Fibroblast of peridontal ligament (primary cell): ENCODE measurements at regions not wholly inside any gene's neighbourhood (a gene's known extent, or its start where the extent isn't known, plus 50 kb on each side); places are given as distances from the start of the nearest gene placed in this dataset.
"Not testable (repeated sequence)": the region's sequence is repeated elsewhere in the genome, so short reads cannot be mapped to it uniquely, and the experiment has no call there.

Experiments used
- DNase-seq: peaks from one replicate; pipeline ENCODE4 v3.0.0-alpha.2; 2010; ENCODE audit errors: extremely low read depth

GRCh38 chr1:221025956-221026355, 146.7 kb downstream of the HLX start:
- DNase-seq, result no peak

- DNase-seq, result no peak
Observed at GRCh38 chr1:221029981-221030649, 150.9 kb downstream of the HLX start.

- DNase-seq, result no peak
Observed at GRCh38 chr1:221030990-221031389, 151.7 kb downstream of the HLX start.

- no peak for DNase-seq
Observed at GRCh38 chr1:221031458-221032203, 152.4 kb downstream of the HLX start.

GRCh38 chr1:221032204-221032585, 153.0 kb downstream of the HLX start:
- no peak for DNase-seq

GRCh38 chr1:221032637-221033280, 153.5 kb downstream of the HLX start:
- DNase-seq, result no peak

- peak; percentile 34 for DNase-seq
Observed at GRCh38 chr1:221035662-221036153, 156.5 kb downstream of the HLX start.

- peak; percentile 8 for DNase-seq
Observed at GRCh38 chr1:221039616-221040015, 160.4 kb downstream of the HLX start.

- DNase-seq, result no peak
Observed at GRCh38 chr1:221040101-221040500, 160.9 kb downstream of the HLX start.

GRCh38 chr1:221040691-221041285, 161.5 kb downstream of the HLX start:
- DNase-seq, result no peak

- no peak for DNase-seq
Observed at GRCh38 chr1:221044538-221044937, 165.3 kb downstream of the HLX start.

GRCh38 chr1:221045151-221045550, 165.9 kb downstream of the HLX start:
- no peak for DNase-seq

- peak; percentile 49 for DNase-seq
Observed at GRCh38 chr1:221045842-221046831, 166.9 kb downstream of the HLX start.

GRCh38 chr1:221051391-221051790, 172.1 kb downstream of the HLX start:
- DNase-seq, result not testable (repeated sequence)

- DNase-seq, result no peak
Observed at GRCh38 chr1:221053889-221054288, 174.6 kb downstream of the HLX start.

- no peak for DNase-seq
Observed at GRCh38 chr1:221059506-221059905, 180.3 kb downstream of the HLX start.

GRCh38 chr1:221063651-221064050, 184.4 kb downstream of the HLX start:
- no peak for DNase-seq

- no peak for DNase-seq
Observed at GRCh38 chr1:221066351-221067001, 187.2 kb downstream of the HLX start.

GRCh38 chr1:221067721-221068120, 188.5 kb downstream of the HLX start:
- no peak for DNase-seq

GRCh38 chr1:221069178-221069903, 190.1 kb downstream of the HLX start:
- DNase-seq, result no peak
